Tibial artery (tissue), 4 donors: ENCODE measurements at regions not wholly inside any gene's neighbourhood (a gene's known extent, or its start where the extent isn't known, plus 50 kb on each side); places are given as distances from the start of the nearest gene placed in this dataset.

ENCODE experiments used
- DNase-seq, 2 donors: peaks; one replicate each; pipeline ENCODE4 v3.0.0-alpha.2; 2019
- H3K27ac ChIP-seq, 2 donors: fragments of 200-600 bp; sonication (generic) in 1 of 2; 1 replicate in 1 of 2; 2 replicates in 1 of 2; pipeline ENCODE4 v1.5.1; 2018 to 2019; ENCODE audit warnings: mild to moderate bottlenecking in 1 of 2
- H3K27me3 ChIP-seq, 2 donors: fragments of 200-600 bp; sonication (generic) in 1 of 2; one replicate each; pipeline versions ENCODE4 v1.5.1 to v1.6.0; 2016 to 2019
- H3K36me3 ChIP-seq, 3 donors: fragments of 200-600 bp; sonication (generic) in 2 of 3; one replicate each; pipeline ENCODE4 v1.5.1; 2016 to 2019; ENCODE audit warnings: mild to moderate bottlenecking in 2 of 3
- H3K4me1 ChIP-seq, 4 donors: fragments of 200-600 bp; sonication (generic) in 2 of 4; 1 replicate in 3 of 4; 2 replicates in 1 of 4; pipeline ENCODE4 v1.5.1; 2016 to 2019
- H3K4me3 ChIP-seq, 2 donors: fragments of 200-600 bp; sonication (generic) in 1 of 2; 1 replicate in 1 of 2; 2 replicates in 1 of 2; pipeline ENCODE4 v1.5.1; 2018 to 2019; ENCODE audit warnings: mild to moderate bottlenecking in 2 of 2
- H3K9me3 ChIP-seq, 3 donors: fragments of 200-600 bp; sonication (generic) in 1 of 3; one replicate each; pipeline ENCODE4 v1.5.1; 2016 to 2019
- intact Hi-C: fragments of 100-400 bp; cut with DNase I; formaldehyde crosslinking; loops from one replicate; pipeline ENCODE4 v1.15.0; 2023; ENCODE audit warnings: low total_unique reads
- TF ChIP-seq, protein P1 (sequence below), 2 experiments: fragments of 200-600 bp in 1 of 2; fragments of 450-650 bp in 1 of 2; IDR thresholded peaks; one replicate each; pipeline ENCODE4 v1.5.1; 2017 to 2019; ENCODE audit warnings: antibody characterized with exemption in 2 of 2, mild to moderate bottlenecking in 1 of 2, moderate library complexity in 1 of 2

DNA sequence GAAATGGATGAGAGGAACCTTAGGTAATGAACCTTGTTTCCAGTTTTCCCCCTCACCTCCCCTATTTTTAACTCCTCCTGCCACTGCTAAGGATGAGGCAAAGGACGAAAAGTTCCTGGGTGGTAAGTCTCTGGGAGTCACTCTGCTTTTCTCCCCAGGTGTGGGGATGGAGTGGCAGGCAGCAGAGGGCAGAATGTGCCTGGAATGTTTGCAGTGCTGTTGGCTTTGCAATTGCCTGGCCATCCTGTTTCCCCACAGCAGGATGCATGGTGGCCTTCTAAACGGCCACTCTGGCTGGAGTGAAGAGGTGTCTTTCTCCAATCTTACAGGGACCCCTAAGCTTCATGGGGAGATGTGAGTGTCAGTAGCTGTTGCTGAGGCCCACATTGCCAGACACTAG, 432.5 kb upstream of the ZFHX3 start:
- intact Hi-C loops, result no loop called here
- H3K4me3 ChIP-seq, result no peak overlapping the region
- TF ChIP-seq, protein P1, sequence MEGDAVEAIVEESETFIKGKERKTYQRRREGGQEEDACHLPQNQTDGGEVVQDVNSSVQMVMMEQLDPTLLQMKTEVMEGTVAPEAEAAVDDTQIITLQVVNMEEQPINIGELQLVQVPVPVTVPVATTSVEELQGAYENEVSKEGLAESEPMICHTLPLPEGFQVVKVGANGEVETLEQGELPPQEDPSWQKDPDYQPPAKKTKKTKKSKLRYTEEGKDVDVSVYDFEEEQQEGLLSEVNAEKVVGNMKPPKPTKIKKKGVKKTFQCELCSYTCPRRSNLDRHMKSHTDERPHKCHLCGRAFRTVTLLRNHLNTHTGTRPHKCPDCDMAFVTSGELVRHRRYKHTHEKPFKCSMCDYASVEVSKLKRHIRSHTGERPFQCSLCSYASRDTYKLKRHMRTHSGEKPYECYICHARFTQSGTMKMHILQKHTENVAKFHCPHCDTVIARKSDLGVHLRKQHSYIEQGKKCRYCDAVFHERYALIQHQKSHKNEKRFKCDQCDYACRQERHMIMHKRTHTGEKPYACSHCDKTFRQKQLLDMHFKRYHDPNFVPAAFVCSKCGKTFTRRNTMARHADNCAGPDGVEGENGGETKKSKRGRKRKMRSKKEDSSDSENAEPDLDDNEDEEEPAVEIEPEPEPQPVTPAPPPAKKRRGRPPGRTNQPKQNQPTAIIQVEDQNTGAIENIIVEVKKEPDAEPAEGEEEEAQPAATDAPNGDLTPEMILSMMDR (IDR thresholded peaks at IDR 0.05), result no peak
- DNase-seq, result no peak
- H3K9me3 ChIP-seq, result no peaks in the 10 kb centered on the region
- no peaks in the 10 kb centered on the region for H3K4me1 ChIP-seq
- H3K27ac ChIP-seq, result no peak overlapping the region
- H3K27me3 ChIP-seq, result no peaks in the 10 kb centered on the region
- no peaks in the 10 kb centered on the region for H3K36me3 ChIP-seq

DNA sequence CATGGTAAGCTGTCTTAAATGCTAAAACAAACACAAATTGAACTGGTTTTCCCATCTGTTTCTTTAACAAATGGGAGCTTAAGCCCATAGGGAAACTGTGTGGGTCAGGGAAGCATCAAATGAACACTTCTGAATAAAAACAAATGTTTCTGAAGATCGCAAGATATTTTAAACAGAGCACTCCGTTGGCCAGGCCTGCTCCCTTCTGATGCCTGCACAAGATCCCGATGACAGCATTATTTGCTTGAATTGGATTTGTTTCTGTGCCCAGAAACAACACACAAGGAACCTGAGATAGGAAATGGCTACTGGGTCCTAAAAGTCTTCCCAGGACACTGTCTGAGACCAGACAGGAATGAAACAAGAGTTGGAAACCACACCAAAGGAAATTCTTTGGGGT, 425.8 kb upstream of the ZFHX3 start:
- Histone ChIP-seq H3K4me1 (no peaks in the 10 kb centered on the region), H3K9me3 (no peaks in the 10 kb centered on the region), H3K27ac (no peak overlapping the region), H3K4me3 (no peak overlapping the region), H3K27me3 (no peaks in the 10 kb centered on the region), H3K36me3 (no peaks in the 10 kb centered on the region)
- intact Hi-C loops, result no loop called here
- DNase-seq, result no peak
- TF ChIP-seq, protein P1 (IDR thresholded peaks at IDR 0.05), result no peak

DNA sequence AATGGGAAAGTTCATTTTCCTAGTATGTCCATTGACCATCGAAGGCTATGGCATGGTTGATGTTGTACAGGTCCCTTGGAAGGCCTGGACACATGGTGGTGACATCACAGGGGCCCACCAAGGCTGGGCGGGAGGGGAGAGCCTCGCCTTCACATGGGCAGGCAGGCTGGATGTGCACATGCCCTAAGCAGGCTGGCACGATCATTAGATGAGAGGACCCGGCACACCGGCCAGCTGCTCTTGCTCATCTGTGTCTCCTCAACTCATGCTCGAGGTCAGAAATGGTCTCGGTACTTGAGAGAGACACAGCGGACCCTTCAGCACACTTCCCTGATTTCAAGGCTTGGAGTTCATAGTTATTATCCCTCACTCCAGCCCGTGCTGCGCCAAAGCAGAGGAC, 416.9 kb upstream of the ZFHX3 start:
- Histone ChIP-seq H3K9me3 (no peaks in the 10 kb centered on the region), H3K4me1 (no peaks in the 10 kb centered on the region), H3K4me3 (no peak overlapping the region), H3K27me3 (no peaks in the 10 kb centered on the region), H3K27ac (no peak overlapping the region), H3K36me3 (no peaks in the 10 kb centered on the region)
- TF ChIP-seq, protein P1 (IDR thresholded peaks at IDR 0.05), result no peak
- intact Hi-C loops, result no loop called here
- DNase-seq, result no peak

DNA sequence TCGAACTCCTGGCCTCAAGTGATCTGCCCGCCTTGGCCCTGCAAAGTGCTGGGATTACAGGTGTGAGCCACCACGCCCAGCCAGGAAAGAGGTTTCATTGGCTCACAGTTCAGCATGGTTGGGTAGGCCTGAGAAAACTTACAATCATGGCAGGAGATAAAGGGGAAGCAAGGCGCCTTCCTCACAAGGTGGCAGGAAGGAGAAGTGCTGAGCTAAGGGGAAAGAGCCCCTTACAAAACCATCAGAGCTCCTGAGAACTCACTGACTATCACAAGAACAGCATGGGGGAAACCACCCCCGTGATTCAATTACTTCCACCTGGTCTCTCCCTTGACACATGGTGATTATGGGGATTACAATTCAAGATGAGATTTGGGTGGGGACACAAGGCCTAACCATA, 411.7 kb upstream of the ZFHX3 start:
- Histone ChIP-seq H3K27ac (no peak overlapping the region), H3K36me3 (no peaks in the 10 kb centered on the region), H3K4me1 (no peaks in the 10 kb centered on the region), H3K9me3 (no peaks in the 10 kb centered on the region), H3K27me3 (no peaks in the 10 kb centered on the region), H3K4me3 (no peak overlapping the region)
- no peak for DNase-seq
- TF ChIP-seq, protein P1 (IDR thresholded peaks at IDR 0.05), result no peak
- intact Hi-C loops, result loop anchor here (2.0 kb wide), 1 partner anchor 457 kb away; no protein-coding TSS in a partner anchor

DNA sequence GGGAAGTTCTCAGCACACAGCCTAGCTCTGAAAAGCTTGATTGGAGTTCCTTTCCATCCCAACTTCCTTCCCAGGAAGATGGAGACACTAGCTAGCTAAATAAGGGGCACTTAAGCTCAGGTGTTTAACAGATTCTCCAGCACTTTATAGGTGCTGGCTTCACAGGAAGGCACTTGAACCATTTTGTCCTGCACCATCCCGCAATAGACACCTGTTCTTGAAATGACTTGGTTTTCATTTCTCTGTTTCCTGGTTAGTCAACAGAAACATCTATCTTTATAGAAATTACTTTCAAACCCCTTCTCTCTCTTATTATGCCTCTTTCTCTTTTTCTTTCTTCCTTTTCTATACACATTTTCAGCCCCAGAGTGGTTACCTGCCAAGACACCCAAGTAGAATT, 409.9 kb upstream of the ZFHX3 start:
- H3K36me3 ChIP-seq, result no peaks in the 10 kb centered on the region
- no peak overlapping the region for H3K27ac ChIP-seq
- intact Hi-C loops, result loop anchor here (2.0 kb wide), 1 partner anchor 459 kb away; no protein-coding TSS in a partner anchor
- H3K4me3 ChIP-seq, result no peak overlapping the region
- no peaks in the 10 kb centered on the region for H3K9me3 ChIP-seq
- no peaks in the 10 kb centered on the region for H3K27me3 ChIP-seq
- H3K4me1 ChIP-seq, result no peaks in the 10 kb centered on the region
- no peak for DNase-seq
- TF ChIP-seq, protein P1 (IDR thresholded peaks at IDR 0.05), result no peak

DNA sequence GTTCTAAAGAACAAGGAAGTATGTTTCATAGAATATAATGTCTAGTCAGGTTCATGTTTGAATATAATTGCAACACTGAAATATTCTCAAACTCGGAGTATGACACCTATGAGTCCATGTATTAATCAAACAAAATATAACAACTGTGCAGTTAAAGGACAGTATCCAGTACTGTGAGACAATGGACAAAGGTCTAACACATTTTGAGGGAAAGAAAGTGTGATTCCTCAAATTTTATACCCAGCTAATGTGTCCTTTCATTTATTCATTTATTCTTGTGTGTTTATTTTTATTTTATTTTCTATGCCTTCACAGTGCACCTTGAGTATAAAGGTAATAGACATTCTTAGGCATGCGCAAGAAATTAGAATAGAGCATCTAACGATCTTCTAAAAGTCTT, 401.0 kb upstream of the ZFHX3 start:
- Histone ChIP-seq H3K4me3 (no peak overlapping the region), H3K36me3 (no peaks in the 10 kb centered on the region), H3K4me1 (no peaks in the 10 kb centered on the region), H3K27me3 (no peaks in the 10 kb centered on the region), H3K27ac (no peak overlapping the region), H3K9me3 (peaks cover 5 to 18% (median 9%) of the 10 kb centered on the region in 3 donors)
- no peak for DNase-seq
- TF ChIP-seq, protein P1 (IDR thresholded peaks at IDR 0.05), result no peak
- intact Hi-C loops, result no loop called here
